ENCODE measurements at regions not wholly inside any gene's neighbourhood (a gene's known extent, or its start where the extent isn't known, plus 50 kb on each side); places are given as distances from the start of the nearest gene placed in this dataset.

DNA sequence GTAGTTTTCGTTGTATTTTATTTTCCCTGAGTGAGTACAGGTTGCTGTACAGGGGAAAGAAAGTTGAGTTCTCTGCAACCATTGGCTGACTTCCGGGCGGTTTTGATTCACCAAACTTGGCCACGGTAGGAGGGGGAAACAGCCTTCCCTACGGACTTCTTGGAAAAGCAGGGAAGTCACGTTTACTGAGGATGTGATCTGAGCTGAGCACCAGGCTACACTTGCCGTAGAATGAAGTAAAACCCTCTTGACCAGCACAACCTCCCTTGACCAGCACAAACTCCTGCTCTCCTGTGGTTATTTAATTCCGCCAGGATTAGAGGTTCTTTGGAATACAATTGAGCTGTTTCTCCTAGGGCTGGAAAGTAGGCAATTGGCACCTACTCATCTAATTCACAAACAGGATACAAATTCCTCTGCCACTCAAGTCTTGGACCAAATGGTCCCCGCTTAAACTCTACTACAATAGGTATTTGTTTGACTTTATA is 242.0 kb upstream of the RBFOX1 start:
- TF ChIP-seq, protein P1, sequence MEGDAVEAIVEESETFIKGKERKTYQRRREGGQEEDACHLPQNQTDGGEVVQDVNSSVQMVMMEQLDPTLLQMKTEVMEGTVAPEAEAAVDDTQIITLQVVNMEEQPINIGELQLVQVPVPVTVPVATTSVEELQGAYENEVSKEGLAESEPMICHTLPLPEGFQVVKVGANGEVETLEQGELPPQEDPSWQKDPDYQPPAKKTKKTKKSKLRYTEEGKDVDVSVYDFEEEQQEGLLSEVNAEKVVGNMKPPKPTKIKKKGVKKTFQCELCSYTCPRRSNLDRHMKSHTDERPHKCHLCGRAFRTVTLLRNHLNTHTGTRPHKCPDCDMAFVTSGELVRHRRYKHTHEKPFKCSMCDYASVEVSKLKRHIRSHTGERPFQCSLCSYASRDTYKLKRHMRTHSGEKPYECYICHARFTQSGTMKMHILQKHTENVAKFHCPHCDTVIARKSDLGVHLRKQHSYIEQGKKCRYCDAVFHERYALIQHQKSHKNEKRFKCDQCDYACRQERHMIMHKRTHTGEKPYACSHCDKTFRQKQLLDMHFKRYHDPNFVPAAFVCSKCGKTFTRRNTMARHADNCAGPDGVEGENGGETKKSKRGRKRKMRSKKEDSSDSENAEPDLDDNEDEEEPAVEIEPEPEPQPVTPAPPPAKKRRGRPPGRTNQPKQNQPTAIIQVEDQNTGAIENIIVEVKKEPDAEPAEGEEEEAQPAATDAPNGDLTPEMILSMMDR (conservative IDR thresholded peaks at IDR 0.05; ENCODE audit: low read depth, low read length) = no peak
- TF ChIP-seq EZH2 (IDR thresholded peaks at IDR 0.05; ENCODE audit: low read length, unreplicated experiment) = no peak
- no peak for TF ChIP-seq EZH2phosphoT487 (IDR thresholded peaks at IDR 0.05; ENCODE audit: borderline replicate concordance, low read length)
